Lower leg skin (tissue), 3 donors: ENCODE measurements at regions not wholly inside any gene's neighbourhood (a gene's known extent, or its start where the extent isn't known, plus 50 kb on each side); places are given as distances from the start of the nearest gene placed in this dataset.

Experiments used
- CTCF ChIP-seq, 3 donors: fragments of 450-650 bp; IDR thresholded peaks; one replicate each; pipeline ENCODE4 v1.5.1; 2016; ENCODE audit warnings: antibody characterized with exemption in 3 of 3, mild to moderate bottlenecking in 3 of 3, moderate library complexity in 2 of 3
- POLR2A ChIP-seq, 2 donors: fragments of 450-650 bp; IDR thresholded peaks; one replicate each; pipeline ENCODE4 v1.6.1; 2016 to 2017; ENCODE audit warnings: antibody characterized with exemption in 2 of 2, mild to moderate bottlenecking in 1 of 2, moderate library complexity in 1 of 2

GRCh38 chr1:82145656-82146055, 344.9 kb downstream of the ADGRL2 start:
- TF ChIP-seq CTCF (IDR thresholded peaks at IDR 0.05) (no peak), POLR2A (IDR thresholded peaks at IDR 0.05) (no peak)
